GM23248 (cell line): ENCODE measurements at regions not wholly inside any gene's neighbourhood (a gene's known extent, or its start where the extent isn't known, plus 50 kb on each side); places are given as distances from the start of the nearest gene placed in this dataset.
"Not testable (repeated sequence)": the region's sequence is repeated elsewhere in the genome, so short reads cannot be mapped to it uniquely, and the experiment has no call there.

Experiments
- DNase-seq: peaks from one replicate; pipeline ENCODE4 v3.0.0-alpha.2; 2015
- H2AFZ ChIP-seq: fragments of 200-600 bp; sonication (generic); 2 replicates; pipeline ENCODE4 v1.6.1; 2016; ENCODE audit warnings: antibody characterized with exemption
- H3F3A ChIP-seq: fragments of 200-600 bp; sonication (generic); 2 replicates; pipeline ENCODE4 v1.6.1; 2016; ENCODE audit warnings: mild to moderate bottlenecking, antibody characterized with exemption, mixed run types; ENCODE audit not compliant: insufficient read depth
- H3K27ac ChIP-seq: fragments of 200-600 bp; sonication (generic); 2 replicates; pipeline ENCODE4 v1.5.1; 2016; ENCODE audit warnings: mild to moderate bottlenecking
- H3K27me3 ChIP-seq: fragments of 200-600 bp; sonication (generic); replicated peaks from 2 replicates; pipeline ENCODE4 v1.6.1; 2016; ENCODE audit warnings: mild to moderate bottlenecking; ENCODE audit not compliant: insufficient read depth
- H3K36me3 ChIP-seq: fragments of 200-600 bp; sonication (generic); 2 replicates; pipeline ENCODE4 v1.6.1; 2016; ENCODE audit warnings: low read depth, mild to moderate bottlenecking
- H3K4me1 ChIP-seq: fragments of 200-600 bp; sonication (generic); 2 replicates; pipeline ENCODE4 v1.6.1; 2016; ENCODE audit warnings: mild to moderate bottlenecking; ENCODE audit not compliant: insufficient read depth
- H3K4me2 ChIP-seq: fragments of 200-600 bp; sonication (generic); one replicate; pipeline ENCODE4 v1.6.1; 2016; ENCODE audit warnings: mild to moderate bottlenecking; ENCODE audit not compliant: unreplicated experiment
- H3K4me3 ChIP-seq: fragments of 200-600 bp; sonication (generic); 2 replicates; pipeline ENCODE4 v1.5.1; 2016; ENCODE audit warnings: mild to moderate bottlenecking
- H3K79me2 ChIP-seq: fragments of 200-600 bp; sonication (generic); 2 replicates; pipeline ENCODE4 v1.6.1; 2016; ENCODE audit warnings: mild to moderate bottlenecking; ENCODE audit not compliant: insufficient read depth
- H3K9ac ChIP-seq: fragments of 200-600 bp; sonication (generic); 2 replicates; pipeline ENCODE4 v1.6.1; 2016; ENCODE audit warnings: mild to moderate bottlenecking
- H3K9me2 ChIP-seq: fragments of 200-600 bp; sonication (generic); 2 replicates; pipeline ENCODE4 v1.6.1; 2016; ENCODE audit warnings: mixed run types, mild to moderate bottlenecking, moderate library complexity; ENCODE audit not compliant: insufficient read depth
- H3K9me3 ChIP-seq: fragments of 200-600 bp; sonication (generic); one replicate; pipeline ENCODE4 v1.6.1; 2017; ENCODE audit warnings: low read depth
- H4K20me1 ChIP-seq: fragments of 200-600 bp; sonication (generic); 2 replicates; pipeline ENCODE4 v1.6.0; 2016; ENCODE audit not compliant: insufficient read depth
- WGBS, 2 experiments: methylation state at CpG; one replicate each; pipeline ENCODE4 v1.1.6; 2015 to 2017; ENCODE audit warnings: low lambda C conversion rate in 2 of 2, low coverage in 1 of 2; ENCODE audit errors: missing lambda C conversion rate in 2 of 2; 5-methylcytosine and 5-hydroxymethylcytosine counted together
- in situ Hi-C: fragments of 300-500 bp; cut with MboI; formaldehyde crosslinking; loops from 2 replicates; pipeline ENCODE4 v1.15.0; 2020

- H3K9me2 ChIP-seq, H3K36me3 ChIP-seq, H3F3A ChIP-seq, H3K79me2 ChIP-seq, H3K4me2 ChIP-seq, H3K4me3 ChIP-seq, H3K27ac ChIP-seq, H3K9ac ChIP-seq, in situ Hi-C loops, H3K9me3 ChIP-seq, H3K4me1 ChIP-seq, DNase-seq, H3K27me3 ChIP-seq, H2AFZ ChIP-seq, H4K20me1 ChIP-seq: not testable (repeated sequence)
- WGBS, 2 experiments = 55 to 56% methylated on average over 4 of the region's 4 CpGs
These were observed 233.9 kb upstream of the FRG1 start for GRCh38 chr4:189706821-189707220.

- in situ Hi-C loops, H3K9ac ChIP-seq, H3K4me2 ChIP-seq, H3K36me3 ChIP-seq, H3K9me2 ChIP-seq, H3K79me2 ChIP-seq, H3K27me3 ChIP-seq, H3K27ac ChIP-seq, H3K9me3 ChIP-seq, H3F3A ChIP-seq, DNase-seq, H3K4me1 ChIP-seq, H4K20me1 ChIP-seq, H2AFZ ChIP-seq, H3K4me3 ChIP-seq: not testable (repeated sequence)
- WGBS, 2 experiments = 63 to 70% methylated on average over 1 of the region's 1 CpG
These were observed 233.4 kb upstream of the FRG1 start for GRCh38 chr4:189707227-189707626.

GRCh38 chr4:189711956-189712355 is 228.7 kb upstream of the FRG1 start:
- H3K9ac ChIP-seq, H3F3A ChIP-seq, DNase-seq, H3K4me2 ChIP-seq, in situ Hi-C loops, H3K9me3 ChIP-seq, H3K27me3 ChIP-seq, H2AFZ ChIP-seq, H3K36me3 ChIP-seq, H3K27ac ChIP-seq, H4K20me1 ChIP-seq, H3K4me3 ChIP-seq, H3K4me1 ChIP-seq, H3K79me2 ChIP-seq, H3K9me2 ChIP-seq: not testable (repeated sequence)
- WGBS, 2 experiments = 70 to 74% methylated on average over 3 of the region's 3 CpGs

GRCh38 chr4:189721016-189721993 is 219.4 kb upstream of the FRG1 start:
- H2AFZ ChIP-seq = peak overlapping the region; percentile 84
- H3K27me3 ChIP-seq, H3F3A ChIP-seq, H3K9me2 ChIP-seq, in situ Hi-C loops, H3K9me3 ChIP-seq, H3K79me2 ChIP-seq, H4K20me1 ChIP-seq, H3K36me3 ChIP-seq, H3K4me1 ChIP-seq: not testable (repeated sequence)
- H3K9ac ChIP-seq = peak overlapping the region; percentile 73
- peak overlapping the region; percentile 57 for H3K27ac ChIP-seq
- peak overlapping the region; percentile 78 for H3K4me2 ChIP-seq
- peak; percentile 43 for DNase-seq
- peak overlapping the region; percentile 67 for H3K4me3 ChIP-seq
- 37 to 40% methylated on average over 17 of the region's 17 CpGs for WGBS, 2 experiments

GRCh38 chr4:189722324-189723003 is 218.2 kb upstream of the FRG1 start:
- H3K36me3 ChIP-seq, H3K27me3 ChIP-seq, H3F3A ChIP-seq, H3K79me2 ChIP-seq, H3K27ac ChIP-seq, H3K9me2 ChIP-seq, H3K4me2 ChIP-seq, in situ Hi-C loops, H3K9me3 ChIP-seq, H3K4me1 ChIP-seq, H4K20me1 ChIP-seq: not testable (repeated sequence)
- Histone ChIP-seq H3K4me3 (peak overlapping the region; percentile 67), H2AFZ (peak overlapping the region; percentile 92), H3K9ac (peak overlapping the region; percentile 73; the same call in 1 of the 2 replicates)
- 22 to 38% methylated on average over 13 to 19 of the region's 23 CpGs for WGBS, 2 experiments
- DNase-seq = peak; percentile 70

GRCh38 chr4:189727982-189728638 is 212.6 kb upstream of the FRG1 start:
- H3K4me1 ChIP-seq, H3K79me2 ChIP-seq, H3K9ac ChIP-seq, H3K27me3 ChIP-seq, H3K36me3 ChIP-seq, H3F3A ChIP-seq, H3K4me3 ChIP-seq, DNase-seq, H3K27ac ChIP-seq, in situ Hi-C loops, H3K9me2 ChIP-seq, H3K4me2 ChIP-seq, H4K20me1 ChIP-seq, H3K9me3 ChIP-seq, H2AFZ ChIP-seq: not testable (repeated sequence)
- whole genome bisulfite sequencing, 2 experiments = 18 to 24% methylated on average over 4 to 5 of the region's 6 CpGs

- H3K9me2 ChIP-seq, H3K27ac ChIP-seq, H3K4me1 ChIP-seq, H3K9ac ChIP-seq, H3K9me3 ChIP-seq, H3K4me3 ChIP-seq, H3F3A ChIP-seq, H3K27me3 ChIP-seq, H4K20me1 ChIP-seq, H3K36me3 ChIP-seq, H3K4me2 ChIP-seq, in situ Hi-C loops, DNase-seq, H2AFZ ChIP-seq, H3K79me2 ChIP-seq: not testable (repeated sequence)
- WGBS, 2 experiments = 33 to 35% methylated on average over 10 of the region's 10 CpGs
These were observed 208.7 kb upstream of the FRG1 start for GRCh38 chr4:189731989-189732388.
